ENCODE measurements at regions not wholly inside any gene's neighbourhood (a gene's known extent, or its start where the extent isn't known, plus 50 kb on each side); places are given as distances from the start of the nearest gene placed in this dataset.

DNA sequence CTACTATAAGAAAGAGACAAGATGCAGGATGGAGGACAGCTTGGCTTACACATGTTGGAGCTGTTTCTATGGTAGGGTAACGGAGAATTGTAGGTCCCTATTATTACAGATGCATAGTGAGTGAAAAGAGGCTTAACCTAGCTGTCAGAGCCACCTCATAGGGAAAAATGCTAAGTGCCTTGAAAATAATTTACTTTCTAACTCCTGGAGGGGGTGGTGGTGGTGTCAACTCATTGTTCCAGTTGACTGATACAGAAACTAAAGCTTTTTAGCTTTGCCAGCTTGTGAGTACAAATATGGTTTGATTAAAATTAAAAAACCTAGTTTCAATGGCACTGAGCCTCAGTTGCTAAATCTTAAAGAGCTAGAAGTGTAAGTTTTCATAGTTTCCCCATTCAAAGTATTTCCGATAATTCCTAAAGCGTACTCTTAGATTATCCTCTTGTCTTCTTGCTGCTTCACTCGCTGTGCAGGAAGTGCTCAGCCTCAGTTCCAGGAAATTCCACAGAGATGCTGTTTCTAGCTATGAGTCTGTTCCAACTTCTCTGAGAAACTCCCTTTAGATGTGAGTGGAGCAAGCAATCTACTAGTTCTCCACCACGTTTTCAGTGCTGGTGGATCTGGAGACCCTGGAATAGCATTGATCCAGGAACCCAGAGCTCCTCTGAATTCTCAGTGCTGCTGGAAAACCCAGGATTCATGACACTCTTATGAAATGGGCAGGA lies 265.2 kb downstream of the DMAC1 start:
- peaks cover 5% of the 10 kb centered on the region for H3K4me1 ChIP-seq
- no peak for TF ChIP-seq CTCF (IDR thresholded peaks at IDR 0.05; ENCODE audit: borderline replicate concordance)
- intact Hi-C loops (cut with micrococcal nuclease), result loop anchor here (10.0 kb wide), 2 partner anchors 260 to 460 kb away; no protein-coding TSS in a partner anchor

DNA sequence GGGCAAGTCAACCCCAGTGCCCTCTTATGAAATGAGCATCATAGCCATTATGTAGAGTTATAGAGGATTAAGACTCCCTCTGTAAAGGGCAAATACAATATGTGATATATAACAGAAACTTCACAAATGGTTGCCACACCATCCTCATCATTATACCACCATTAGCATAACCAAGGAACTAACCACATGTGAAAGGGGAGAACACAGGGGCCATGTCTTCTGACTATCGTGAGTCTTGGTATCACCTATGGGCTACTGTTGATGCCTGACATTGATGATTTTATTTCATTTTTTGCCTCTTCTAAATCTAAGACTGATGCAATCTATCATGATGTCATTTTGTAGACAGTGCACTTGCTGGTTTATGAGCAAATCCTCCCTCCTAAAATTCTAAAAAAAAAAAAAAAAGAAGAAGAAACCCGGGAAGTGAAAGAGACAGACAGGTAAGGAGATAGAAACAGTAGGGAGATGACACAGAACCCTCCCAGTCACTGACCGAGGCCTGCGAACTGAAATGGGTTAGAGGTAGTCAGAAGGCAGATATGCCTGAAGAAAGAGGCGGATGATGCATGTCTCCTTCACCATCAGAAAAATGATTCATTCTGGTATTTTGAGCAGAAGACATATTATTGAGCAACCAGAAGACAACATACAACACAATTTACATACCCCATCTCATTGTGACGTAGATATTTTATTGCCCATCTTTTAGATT lies 266.0 kb downstream of the DMAC1 start:
- TF ChIP-seq CTCF (IDR thresholded peaks at IDR 0.05; ENCODE audit: borderline replicate concordance), result no peak
- H3K4me3 ChIP-seq, result no peak overlapping the region
- no peaks in the 10 kb centered on the region for H3K36me3 ChIP-seq
- H3K27ac ChIP-seq (replicated peaks), result no peak overlapping the region
- DNase-seq, result no peak
- H3K4me1 ChIP-seq, result peaks cover 5% of the 10 kb centered on the region
- intact Hi-C loops (cut with micrococcal nuclease), result loop anchor here (10.0 kb wide), 2 partner anchors 259 to 459 kb away; no protein-coding TSS in a partner anchor
- no peaks in the 10 kb centered on the region for H3K27me3 ChIP-seq (ENCODE audit: low read depth)
- no peaks in the 10 kb centered on the region for H3K9me3 ChIP-seq (replicated peaks)

More for the DNA sequence above, 265.2 kb downstream of the DMAC1 start:
- Histone ChIP-seq H3K36me3 (no peaks in the 10 kb centered on the region), H3K27me3 (ENCODE audit: low read depth) (no peaks in the 10 kb centered on the region), H3K9me3 (replicated peaks) (no peaks in the 10 kb centered on the region), H3K4me3 (no peak overlapping the region), H3K27ac (replicated peaks) (no peak overlapping the region)
- DNase-seq, result no peak

GRCh38 chr9:7523426-7524043 lies 276.0 kb downstream of the DMAC1 start:
- Histone ChIP-seq H3K27me3 (ENCODE audit: low read depth) (no peaks in the 10 kb centered on the region), H3K9me3 (replicated peaks) (no peaks in the 10 kb centered on the region), H3K4me1 (no peaks in the 10 kb centered on the region), H3K36me3 (no peaks in the 10 kb centered on the region), H3K27ac (replicated peaks) (no peak overlapping the region), H3K4me3 (no peak overlapping the region)
- DNase-seq, result no peak
- intact Hi-C loops (cut with micrococcal nuclease), result no loop called here
- TF ChIP-seq CTCF (IDR thresholded peaks at IDR 0.05; ENCODE audit: borderline replicate concordance), result no peak

DNA sequence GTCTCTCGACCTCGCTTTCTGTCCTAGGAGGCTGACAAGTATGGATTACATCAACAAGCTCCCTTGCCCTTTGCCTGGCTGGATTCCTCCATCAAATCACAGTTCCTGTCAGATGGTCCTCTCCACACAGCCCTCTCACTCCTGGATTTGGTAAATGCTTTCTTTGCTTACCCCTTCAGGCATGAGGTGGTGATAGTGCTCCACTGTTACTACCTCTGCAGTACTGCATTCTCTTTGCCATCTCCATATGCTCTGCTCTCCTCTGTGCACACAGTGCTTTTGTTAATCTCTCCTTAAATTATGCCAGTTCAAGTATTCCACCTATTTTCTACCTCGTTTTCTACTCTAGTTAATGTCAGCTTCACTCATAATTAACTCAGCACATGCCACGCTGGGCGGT lies 279.2 kb downstream of the DMAC1 start:
- DNase-seq, result no peak
- no peaks in the 10 kb centered on the region for H3K4me1 ChIP-seq
- H3K9me3 ChIP-seq (replicated peaks), result no peaks in the 10 kb centered on the region
- no peak overlapping the region for H3K27ac ChIP-seq (replicated peaks)
- no peak for TF ChIP-seq CTCF (IDR thresholded peaks at IDR 0.05; ENCODE audit: borderline replicate concordance)
- intact Hi-C loops (cut with micrococcal nuclease), result no loop called here
- no peak overlapping the region for H3K4me3 ChIP-seq
- no peaks in the 10 kb centered on the region for H3K27me3 ChIP-seq (ENCODE audit: low read depth)
- H3K36me3 ChIP-seq, result no peaks in the 10 kb centered on the region

- DNase-seq, result no peak
- TF ChIP-seq CTCF (IDR thresholded peaks at IDR 0.05; ENCODE audit: borderline replicate concordance), result no peak
- Histone ChIP-seq H3K9me3 (replicated peaks) (no peaks in the 10 kb centered on the region), H3K27me3 (ENCODE audit: low read depth) (no peaks in the 10 kb centered on the region), H3K36me3 (no peaks in the 10 kb centered on the region), H3K4me3 (no peak overlapping the region), H3K4me1 (no peaks in the 10 kb centered on the region), H3K27ac (replicated peaks) (no peak overlapping the region)
- intact Hi-C loops (cut with micrococcal nuclease), result no loop called here
These were observed 283.2 kb downstream of the DMAC1 start for GRCh38 chr9:7516376-7516775.

Measured in left ventricle myocardium inferior (tissue), 1 donor.